ENCODE measurements at regions not wholly inside any gene's neighbourhood (a gene's known extent, or its start where the extent isn't known, plus 50 kb on each side); places are given as distances from the start of the nearest gene placed in this dataset.

- TF ChIP-seq SMC3 (conservative IDR thresholded peaks at IDR 0.05; ENCODE audit: poor library complexity): no peak
- TF ChIP-seq, protein P1, sequence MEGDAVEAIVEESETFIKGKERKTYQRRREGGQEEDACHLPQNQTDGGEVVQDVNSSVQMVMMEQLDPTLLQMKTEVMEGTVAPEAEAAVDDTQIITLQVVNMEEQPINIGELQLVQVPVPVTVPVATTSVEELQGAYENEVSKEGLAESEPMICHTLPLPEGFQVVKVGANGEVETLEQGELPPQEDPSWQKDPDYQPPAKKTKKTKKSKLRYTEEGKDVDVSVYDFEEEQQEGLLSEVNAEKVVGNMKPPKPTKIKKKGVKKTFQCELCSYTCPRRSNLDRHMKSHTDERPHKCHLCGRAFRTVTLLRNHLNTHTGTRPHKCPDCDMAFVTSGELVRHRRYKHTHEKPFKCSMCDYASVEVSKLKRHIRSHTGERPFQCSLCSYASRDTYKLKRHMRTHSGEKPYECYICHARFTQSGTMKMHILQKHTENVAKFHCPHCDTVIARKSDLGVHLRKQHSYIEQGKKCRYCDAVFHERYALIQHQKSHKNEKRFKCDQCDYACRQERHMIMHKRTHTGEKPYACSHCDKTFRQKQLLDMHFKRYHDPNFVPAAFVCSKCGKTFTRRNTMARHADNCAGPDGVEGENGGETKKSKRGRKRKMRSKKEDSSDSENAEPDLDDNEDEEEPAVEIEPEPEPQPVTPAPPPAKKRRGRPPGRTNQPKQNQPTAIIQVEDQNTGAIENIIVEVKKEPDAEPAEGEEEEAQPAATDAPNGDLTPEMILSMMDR (IDR thresholded peaks at IDR 0.05; ENCODE audit: poor library complexity, severe bottlenecking): no peak
- no peak for TF ChIP-seq RAD21 (conservative IDR thresholded peaks at IDR 0.05)
- no peak for TF ChIP-seq POLR2AphosphoS5 (IDR thresholded peaks at IDR 0.05)
- no peak for TF ChIP-seq TAF1 (IDR thresholded peaks at IDR 0.05; ENCODE audit: low read depth)
- TF ChIP-seq EP300 (conservative IDR thresholded peaks at IDR 0.05; ENCODE audit: poor library complexity, severe bottlenecking): no peak
Observed at GRCh38 chr5:87729781-87730180, 317.1 kb upstream of the CCNH start.

Data from neural cell (in vitro differentiated cells).